ENCODE measurements at regions not wholly inside any gene's neighbourhood (a gene's known extent, or its start where the extent isn't known, plus 50 kb on each side); places are given as distances from the start of the nearest gene placed in this dataset.

DNA sequence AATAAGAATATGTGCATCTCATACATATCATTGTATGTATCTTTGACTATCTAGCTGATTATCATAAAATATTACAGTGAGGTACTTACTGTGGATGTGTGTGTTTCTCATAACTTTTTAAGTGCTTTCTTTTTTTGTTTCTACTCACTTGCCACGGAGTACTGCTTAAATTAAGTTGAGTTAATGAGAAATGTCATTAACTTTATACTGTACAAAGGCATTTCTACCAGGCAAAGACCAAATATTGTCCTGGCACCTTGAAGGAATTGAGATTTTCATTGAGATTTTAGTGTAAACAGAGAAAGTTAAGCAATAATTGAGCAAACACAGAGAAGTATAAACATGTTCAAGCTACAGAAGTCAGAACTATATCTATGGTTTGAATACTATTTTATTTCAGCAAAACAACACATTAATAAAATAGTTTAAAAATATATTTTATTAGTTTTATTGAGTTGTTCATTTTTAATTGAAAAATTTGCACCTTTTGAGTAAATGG is 1750.0 kb downstream of the PCDH7 start (continued):
- TF ChIP-seq CHD7 (IDR thresholded peaks at IDR 0.05; ENCODE audit: insufficient replicate concordance, low read length) (no peak), FOSL1 (IDR thresholded peaks at IDR 0.05; ENCODE audit: insufficient read depth, low read depth, low read length) (no peak), KDM4A (IDR thresholded peaks at IDR 0.05; ENCODE audit: low read depth, low read length, severe bottlenecking) (no peak), CBX5 (IDR thresholded peaks at IDR 0.05; ENCODE audit: low read depth, low read length) (no peak), RFX5 (IDR thresholded peaks at IDR 0.05; ENCODE audit: borderline replicate concordance, low read depth, low read length) (no peak), ZNF274 (IDR thresholded peaks at IDR 0.05; ENCODE audit: borderline replicate concordance, extremely low read depth, low read length) (no peak), RNF2 (IDR thresholded peaks at IDR 0.05; ENCODE audit: borderline replicate concordance, low read depth, low read length, missing control alignments, poor library complexity, severe bottlenecking) (no peak), CEBPB (IDR thresholded peaks at IDR 0.05; ENCODE audit: low read depth, low read length) (no peak), HDAC2 (IDR thresholded peaks at IDR 0.05; ENCODE audit: borderline replicate concordance in 1 of 2, low read depth in 2 of 2, low read length in 2 of 2) (no peak), SP4 (IDR thresholded peaks at IDR 0.05; ENCODE audit: low read length) (no peak), PHF8 (conservative IDR thresholded peaks at IDR 0.05; ENCODE audit: low read depth, low read length) (no peak)
